GM12878 (cell line): ENCODE measurements at regions not wholly inside any gene's neighbourhood (a gene's known extent, or its start where the extent isn't known, plus 50 kb on each side); places are given as distances from the start of the nearest gene placed in this dataset.

Experiments
- ATAC-seq: fragments of 200-7000 bp; cut with Tn5 transposase; 3 replicates; pipeline ENCODE4 v1.9.1; 2020; ENCODE audit warnings: mild to moderate bottlenecking, moderate library complexity
- BruUV-seq: library from RNA; stranded (reverse); fragments of 400-500 nt; replicated peaks from 2 replicates; lab custom pipeline; 2021; lab: Mats Ljungman, UMichigan
- CTCF ChIA-PET: fragments of 300-600 bp; sonication (Branson Sonifier 250); formaldehyde crosslinking; extraction: SDS; loops from one replicate; lab custom pipeline; 2021; ENCODE audit warnings: inconsistent platforms; lab: Yijun Ruan, JAX
- POLR2A ChIA-PET: fragments of 350-600 bp; formaldehyde crosslinking; extraction: SDS; loops from one replicate; lab custom pipeline; 2021; ENCODE audit warnings: inconsistent platforms; lab: Charles Lee
- RAD21 ChIA-PET: fragments of 300-600 bp; sonication (Branson Sonifier 250); formaldehyde crosslinking; loops from one replicate; lab custom pipeline; 2023; ENCODE audit warnings: antibody characterized with exemption; ENCODE audit not compliant: unreplicated experiment; lab: Charles Lee
- SMC1A ChIA-PET: fragments of 300-600 bp; sonication (Branson Sonifier 250); formaldehyde crosslinking; loops from one replicate; lab custom pipeline; 2023; ENCODE audit not compliant: unreplicated experiment, uncharacterized antibody; lab: Charles Lee
- DNase-seq: peaks from one replicate; pipeline ENCODE4 v3.0.0-alpha.2; 2011; ENCODE audit warnings: low read depth, low spot score
- FAIRE-seq: peaks from 3 replicates; lab custom pipeline; 2011; peaks lifted over from hg19 to GRCh38; lab: Jason Lieb, UNC
- H2AFZ ChIP-seq: 2 replicates; pipeline ENCODE4 v1.6.0; 2011; ENCODE audit warnings: low read depth, low read length, control low read depth; ENCODE audit not compliant: control insufficient read depth
- H3K27ac ChIP-seq: 2 replicates; pipeline ENCODE4 v1.5.1; 2011; ENCODE audit warnings: control low read depth; ENCODE audit not compliant: control insufficient read depth, insufficient read depth
- H3K27me3 ChIP-seq, 2 experiments: replicated peaks in 1 of 2; 2 replicates each; pipeline versions ENCODE4 v1.6.0 to v1.6.1; 2011; ENCODE audit warnings: low read length in 1 of 2; ENCODE audit not compliant: control insufficient read depth in 2 of 2, insufficient read depth in 2 of 2
- H3K36me3 ChIP-seq, 2 experiments: 2 replicates each; pipeline ENCODE4 v1.5.1; 2011; ENCODE audit warnings: low read length in 1 of 2; ENCODE audit not compliant: control insufficient read depth in 2 of 2, insufficient read depth in 2 of 2
- H3K4me1 ChIP-seq: 2 replicates; pipeline ENCODE4 v1.6.1; 2011; ENCODE audit warnings: mild to moderate bottlenecking, low read length, moderate library complexity, mixed read lengths; ENCODE audit not compliant: control insufficient read depth, insufficient read depth
- H3K4me2 ChIP-seq: 2 replicates; pipeline ENCODE4 v1.6.0; 2011; ENCODE audit warnings: control low read depth; ENCODE audit not compliant: control insufficient read depth, insufficient read depth
- H3K4me3 ChIP-seq: fragments of 200-600 bp; sonication (generic); 2 replicates; pipeline ENCODE4 v1.5.1; 2016
- H3K79me2 ChIP-seq: 2 replicates; pipeline ENCODE4 v1.6.0; 2011; ENCODE audit warnings: low read length; ENCODE audit not compliant: control insufficient read depth, insufficient read depth
- H3K9ac ChIP-seq: 2 replicates; pipeline ENCODE4 v1.8.0; 2011; ENCODE audit warnings: low read length, control low read depth, mixed read lengths; ENCODE audit not compliant: control insufficient read depth, insufficient read depth
- H3K9me3 ChIP-seq: replicated peaks from 3 replicates; pipeline ENCODE4 v1.5.1; 2011; ENCODE audit warnings: mild to moderate bottlenecking, low read length; ENCODE audit not compliant: control insufficient read depth, insufficient read depth
- H4K20me1 ChIP-seq: 2 replicates; pipeline ENCODE4 v1.6.0; 2011; ENCODE audit not compliant: control insufficient read depth, insufficient read depth
- BACH1 ChIP-seq: fragments of 450-650 bp; IDR thresholded peaks from 2 replicates; pipeline ENCODE4 v1.6.1; 2017; ENCODE audit warnings: mild to moderate bottlenecking, borderline replicate concordance
- BCL3 ChIP-seq: IDR thresholded peaks from 2 replicates; pipeline ENCODE4 v1.6.1; 2011; ENCODE audit warnings: borderline replicate concordance, low read depth, mild to moderate bottlenecking, moderate library complexity, low read length; ENCODE audit not compliant: insufficient read depth, poor library complexity, severe bottlenecking
- CHD1 ChIP-seq: IDR thresholded peaks from 2 replicates; pipeline ENCODE4 v1.6.1; 2012; ENCODE audit warnings: low read depth, low read length, improper control_type of control experiment
- IKZF1 ChIP-seq: fragments of 450-650 bp; conservative IDR thresholded peaks from 2 replicates; pipeline ENCODE4 v1.6.1; 2017; ENCODE audit warnings: antibody characterized with exemption, mild to moderate bottlenecking
- MAX ChIP-seq: IDR thresholded peaks from 2 replicates; pipeline ENCODE4 v1.6.1; 2012; ENCODE audit warnings: low read depth, low read length, improper control_type of control experiment
- MYB ChIP-seq: fragments of 150-350 bp; IDR thresholded peaks from 2 replicates; pipeline ENCODE4 v1.6.1; 2014; ENCODE audit warnings: mild to moderate bottlenecking, low read depth, low read length, borderline replicate concordance
- RBBP5 ChIP-seq: fragments of 200-600 bp; sonication (generic); conservative IDR thresholded peaks from 2 replicates; pipeline ENCODE4 v1.6.1; 2016
- RCOR1 ChIP-seq: conservative IDR thresholded peaks from 2 replicates; pipeline ENCODE4 v1.6.1; 2012; ENCODE audit warnings: low read depth, low read length, improper control_type of control experiment
- RUNX3 ChIP-seq: IDR thresholded peaks from 2 replicates; pipeline ENCODE4 v1.6.1; 2012; ENCODE audit warnings: low read length, inconsistent platforms
- SKIL ChIP-seq: fragments of 450-650 bp; IDR thresholded peaks from 2 replicates; pipeline ENCODE4 v1.6.1; 2017; ENCODE audit warnings: mild to moderate bottlenecking, low read depth, inconsistent platforms; ENCODE audit not compliant: poor library complexity, severe bottlenecking
- SMC3 ChIP-seq: IDR thresholded peaks from 2 replicates; pipeline ENCODE4 v1.6.1; 2011; ENCODE audit warnings: low read length, improper control_type of control experiment, borderline replicate concordance
- SPI1 ChIP-seq: IDR thresholded peaks from 2 replicates; pipeline ENCODE4 v1.6.1; 2011; ENCODE audit warnings: low read depth, mild to moderate bottlenecking, low read length, moderate library complexity, borderline replicate concordance; ENCODE audit not compliant: insufficient read depth
- SRF ChIP-seq, 2 experiments: IDR thresholded peaks; 2 replicates each; pipeline ENCODE4 v1.6.1; 2011; ENCODE audit warnings: low read depth in 2 of 2, low read length in 2 of 2, mild to moderate bottlenecking in 1 of 2, moderate library complexity in 1 of 2
- USF1 ChIP-seq: IDR thresholded peaks from 2 replicates; pipeline ENCODE4 v1.6.1; 2011; ENCODE audit warnings: borderline replicate concordance, low read depth, mild to moderate bottlenecking, moderate library complexity, mixed read lengths, low read length; ENCODE audit not compliant: insufficient read depth; ENCODE audit errors: extremely low read length
- USF2 ChIP-seq: IDR thresholded peaks from 2 replicates; pipeline ENCODE4 v1.6.1; 2011; ENCODE audit warnings: low read depth, low read length, improper control_type of control experiment, borderline replicate concordance
- WRNIP1 ChIP-seq: IDR thresholded peaks from 2 replicates; pipeline ENCODE4 v1.6.1; 2011; ENCODE audit warnings: low read depth, low read length, improper control_type of control experiment, borderline replicate concordance
- ZNF622 ChIP-seq: fragments of 450-650 bp; IDR thresholded peaks from 2 replicates; pipeline ENCODE4 v1.6.1; 2017; ENCODE audit warnings: mild to moderate bottlenecking, inconsistent platforms
- WGBS: methylation state at CpG from one replicate; pipeline ENCODE4 v1.1.6; 2016; ENCODE audit warnings: low lambda C conversion rate; ENCODE audit not compliant: insufficient replicate concordance, insufficient coverage; ENCODE audit errors: missing lambda C conversion rate; 5-methylcytosine and 5-hydroxymethylcytosine counted together
- in situ Hi-C: fragments of 300-500 bp; cut with MboI; formaldehyde crosslinking; loops from 9 replicates; pipeline ENCODE4 v1.14.3; 2018; ENCODE audit warnings: mixed read lengths
- intact Hi-C: fragments of 100-400 bp; cut with micrococcal nuclease; formaldehyde crosslinking; loops from one replicate; pipeline ENCODE4 v1.14.2; 2022; ENCODE audit not compliant: unreplicated experiment

- no peak overlapping the region for H3K4me2 ChIP-seq
- no peaks in the 10 kb centered on the region for H3K9me3 ChIP-seq
- H3K36me3 ChIP-seq: no peaks in the 10 kb centered on the region
- DNase-seq: no peak
- no peaks in the 10 kb centered on the region for H4K20me1 ChIP-seq
- TF ChIP-seq IKZF1: no peak
- no peak for TF ChIP-seq USF1
- TF ChIP-seq WRNIP1: no peak
- TF ChIP-seq RUNX3: no peak
- TF ChIP-seq BACH1: no peak
- TF ChIP-seq SRF (IDR thresholded peaks at IDR 0.05; ENCODE audit: low read depth in 2 of 2, low read length in 2 of 2): no peak
- no peak for TF ChIP-seq MAX
- no peak for TF ChIP-seq BCL3
- no peak for TF ChIP-seq CHD1
- TF ChIP-seq SKIL: no peak
- no peak for TF ChIP-seq SPI1
- TF ChIP-seq ZNF622: no peak
- no peak for TF ChIP-seq SMC3
- no peak for TF ChIP-seq RBBP5
- no peak for TF ChIP-seq USF2
- TF ChIP-seq RCOR1: no peak
- no peak for TF ChIP-seq MYB
- H3K27ac ChIP-seq: no peak overlapping the region
- H3K79me2 ChIP-seq: no peaks in the 10 kb centered on the region
- no peak overlapping the region for H2AFZ ChIP-seq
- H3K9ac ChIP-seq: no peak overlapping the region
- ChIA-PET CTCF (no interaction called here), POLR2A (no interaction called here), SMC1A (no interaction called here), RAD21 (no interaction called here)
- no peak for ATAC-seq
- in situ Hi-C loops: no loop called here
- BruUV-seq: no TSS peak
- H3K4me1 ChIP-seq: no peaks in the 10 kb centered on the region
- no peak overlapping the region for H3K4me3 ChIP-seq
- no peaks in the 10 kb centered on the region for H3K27me3 ChIP-seq
- no peak for FAIRE-seq
- intact Hi-C loops: no loop called here
- 1% methylated on average over 11 of the region's 11 CpGs for WGBS
Observed at GRCh38 chr14:56412468-56413434, 166.8 kb upstream of the TMEM260 start.
